ENCODE measurements at regions not wholly inside any gene's neighbourhood (a gene's known extent, or its start where the extent isn't known, plus 50 kb on each side); places are given as distances from the start of the nearest gene placed in this dataset.

- no peak for TF ChIP-seq BHLHE40 (IDR thresholded peaks at IDR 0.05; ENCODE audit: borderline replicate concordance in 1 of 2, low read depth in 2 of 2, low read length in 1 of 2)
- no peak for TF ChIP-seq HDAC6 (IDR thresholded peaks at IDR 0.05; ENCODE audit: unreplicated experiment)
- TF ChIP-seq NFIC (IDR thresholded peaks at IDR 0.05; ENCODE audit: low read depth, low read length) = no peak
- no peak for TF ChIP-seq EZH2 (IDR thresholded peaks at IDR 0.05; ENCODE audit: borderline replicate concordance, control insufficient read depth, low read depth, low read length)
- TF ChIP-seq USF2 (IDR thresholded peaks at IDR 0.05; ENCODE audit: borderline replicate concordance, low read depth, low read length) = no peak
- TF ChIP-seq CTCF (IDR thresholded peaks at IDR 0.05 in 2 of 3, conservative IDR thresholded peaks at IDR 0.05 in 1 of 3; ENCODE audit: control insufficient read depth in 2 of 3, extremely low read depth in 1 of 3, insufficient read depth in 1 of 3, low read depth in 3 of 3, low read length in 3 of 3) = peak in 2 of 3 experiments; percentile 15 to 24; a peak in 1 of 6 replicates
- no peak for TF ChIP-seq POU2F2 (IDR thresholded peaks at IDR 0.05; ENCODE audit: borderline replicate concordance, low read depth, low read length)
- no peak for TF ChIP-seq SP1 (IDR thresholded peaks at IDR 0.05; ENCODE audit: low read depth, low read length)
Observed at GRCh38 chr18:59839931-59840685, 59.7 kb upstream of the PMAIP1 start.

All from GM12878 (cell line).